KBM-7 (cell line): ENCODE measurements at regions not wholly inside any gene's neighbourhood (a gene's known extent, or its start where the extent isn't known, plus 50 kb on each side); places are given as distances from the start of the nearest gene placed in this dataset.
"Not testable (repeated sequence)": the region's sequence is repeated elsewhere in the genome, so short reads cannot be mapped to it uniquely, and the experiment has no call there.

Source experiments
- DNase-seq: peaks from one replicate; pipeline ENCODE4 v3.0.0-alpha.2; 2015
- in situ Hi-C: fragments of 300-500 bp; cut with MboI; formaldehyde crosslinking; loops from 2 replicates; pipeline ENCODE4 v1.14.3; 2020; ENCODE audit warnings: low sequenced_read_pairs, low pct_unique_long_range_greater_than_20kb, mixed read lengths

GRCh38 chr5:87199704-87200103 lies 68.0 kb upstream of the RASA1 start:
- DNase-seq, in situ Hi-C loops: not testable (repeated sequence)

- DNase-seq, result no peak
- in situ Hi-C loops, result no loop called here
Measured at GRCh38 chr5:87210076-87210475, 57.6 kb upstream of the RASA1 start.

GRCh38 chr5:87210743-87211142 lies 56.9 kb upstream of the RASA1 start:
- no peak for DNase-seq
- in situ Hi-C loops, result no loop called here

- in situ Hi-C loops, result no loop called here
- DNase-seq, result no peak
Measured at GRCh38 chr5:87211676-87212075, 56.0 kb upstream of the RASA1 start.

GRCh38 chr5:87212183-87212582 lies 55.5 kb upstream of the RASA1 start:
- DNase-seq, in situ Hi-C loops: not testable (repeated sequence)

- in situ Hi-C loops, DNase-seq: not testable (repeated sequence)
Measured at GRCh38 chr5:87217480-87217879, 50.2 kb upstream of the RASA1 start.
